ENCODE measurements at regions not wholly inside any gene's neighbourhood (a gene's known extent, or its start where the extent isn't known, plus 50 kb on each side); places are given as distances from the start of the nearest gene placed in this dataset.

DNA sequence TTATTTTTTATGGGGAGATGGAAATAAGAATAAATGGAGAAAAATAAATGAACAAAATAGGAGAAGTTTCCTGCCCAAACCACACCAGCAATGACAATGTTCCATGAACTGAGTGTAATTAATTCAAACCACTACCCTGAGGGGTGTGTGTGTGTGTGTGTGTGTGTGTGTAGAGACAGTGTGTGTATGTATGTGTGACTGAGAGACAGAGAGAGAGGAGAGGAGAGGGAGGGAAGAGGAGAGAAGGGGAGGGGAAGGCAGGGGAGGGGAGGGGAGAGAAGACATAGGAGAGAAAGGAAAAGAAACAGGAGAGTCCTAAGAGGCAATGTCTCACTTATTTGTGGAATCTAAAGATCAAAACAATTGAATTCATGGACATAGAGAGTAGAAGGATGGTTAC is 65.0 kb upstream of the POU2AF1 start:
- Histone ChIP-seq H3K9me3 (no peaks in the 10 kb centered on the region), H3K4me3 (ENCODE audit: low read depth, low read length) (no peak overlapping the region), H3K36me3 (no peaks in the 10 kb centered on the region), H3K4me1 (no peaks in the 10 kb centered on the region), H3K27me3 (peaks cover 15% of the 10 kb centered on the region)
- no peak for DNase-seq
- TF ChIP-seq, protein P1, sequence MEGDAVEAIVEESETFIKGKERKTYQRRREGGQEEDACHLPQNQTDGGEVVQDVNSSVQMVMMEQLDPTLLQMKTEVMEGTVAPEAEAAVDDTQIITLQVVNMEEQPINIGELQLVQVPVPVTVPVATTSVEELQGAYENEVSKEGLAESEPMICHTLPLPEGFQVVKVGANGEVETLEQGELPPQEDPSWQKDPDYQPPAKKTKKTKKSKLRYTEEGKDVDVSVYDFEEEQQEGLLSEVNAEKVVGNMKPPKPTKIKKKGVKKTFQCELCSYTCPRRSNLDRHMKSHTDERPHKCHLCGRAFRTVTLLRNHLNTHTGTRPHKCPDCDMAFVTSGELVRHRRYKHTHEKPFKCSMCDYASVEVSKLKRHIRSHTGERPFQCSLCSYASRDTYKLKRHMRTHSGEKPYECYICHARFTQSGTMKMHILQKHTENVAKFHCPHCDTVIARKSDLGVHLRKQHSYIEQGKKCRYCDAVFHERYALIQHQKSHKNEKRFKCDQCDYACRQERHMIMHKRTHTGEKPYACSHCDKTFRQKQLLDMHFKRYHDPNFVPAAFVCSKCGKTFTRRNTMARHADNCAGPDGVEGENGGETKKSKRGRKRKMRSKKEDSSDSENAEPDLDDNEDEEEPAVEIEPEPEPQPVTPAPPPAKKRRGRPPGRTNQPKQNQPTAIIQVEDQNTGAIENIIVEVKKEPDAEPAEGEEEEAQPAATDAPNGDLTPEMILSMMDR (IDR thresholded peaks at IDR 0.05; ENCODE audit: low read depth, low read length), result no peak

DNA sequence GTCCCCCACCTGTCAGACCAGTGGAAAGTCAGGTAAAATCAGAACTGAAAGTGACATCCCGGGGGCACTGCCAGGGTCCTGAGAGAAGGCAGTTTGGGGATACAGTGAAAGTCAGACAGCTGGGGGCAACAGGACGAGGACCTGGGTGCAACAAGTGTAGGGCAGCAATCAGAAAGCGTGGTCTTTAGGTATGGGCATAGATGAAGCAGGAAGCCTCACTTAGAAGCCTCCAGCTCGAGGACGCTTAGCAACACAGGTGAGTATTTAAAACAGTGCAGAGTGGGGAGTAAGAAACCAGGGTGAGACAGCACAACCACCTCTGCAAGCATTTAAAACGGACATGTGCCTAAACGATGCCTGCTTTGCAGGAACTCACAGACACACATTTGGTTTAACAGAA is 64.6 kb upstream of the POU2AF1 start:
- no peaks in the 10 kb centered on the region for H3K36me3 ChIP-seq
- no peak for DNase-seq
- no peak overlapping the region for H3K4me3 ChIP-seq (ENCODE audit: low read depth, low read length)
- no peaks in the 10 kb centered on the region for H3K9me3 ChIP-seq
- TF ChIP-seq, protein P1 (IDR thresholded peaks at IDR 0.05; ENCODE audit: low read depth, low read length), result no peak
- peaks cover 19% of the 10 kb centered on the region for H3K27me3 ChIP-seq
- H3K4me1 ChIP-seq, result no peaks in the 10 kb centered on the region

DNA sequence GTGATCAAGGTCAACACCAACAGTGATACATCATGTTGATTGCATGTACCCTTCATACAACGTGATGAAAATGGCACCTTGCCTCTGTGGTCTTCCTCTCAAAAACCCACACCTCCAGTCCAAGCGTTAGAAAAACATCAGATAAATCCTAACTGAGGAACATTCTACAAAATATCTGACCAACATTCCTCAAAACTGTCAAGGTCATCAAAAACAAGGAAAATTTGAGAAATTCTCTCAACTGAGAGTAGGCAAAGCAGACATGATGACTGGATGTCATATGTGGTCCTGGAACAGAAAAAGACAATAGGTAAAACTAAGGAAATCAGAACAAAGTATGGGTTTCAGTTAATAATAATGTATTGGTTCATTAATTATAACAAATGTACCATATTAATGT is 64.0 kb upstream of the POU2AF1 start:
- Histone ChIP-seq H3K4me1 (no peaks in the 10 kb centered on the region), H3K4me3 (ENCODE audit: low read depth, low read length) (no peak overlapping the region), H3K27me3 (peaks cover 19% of the 10 kb centered on the region), H3K9me3 (no peaks in the 10 kb centered on the region), H3K36me3 (no peaks in the 10 kb centered on the region)
- DNase-seq, result no peak
- TF ChIP-seq, protein P1 (IDR thresholded peaks at IDR 0.05; ENCODE audit: low read depth, low read length), result no peak

DNA sequence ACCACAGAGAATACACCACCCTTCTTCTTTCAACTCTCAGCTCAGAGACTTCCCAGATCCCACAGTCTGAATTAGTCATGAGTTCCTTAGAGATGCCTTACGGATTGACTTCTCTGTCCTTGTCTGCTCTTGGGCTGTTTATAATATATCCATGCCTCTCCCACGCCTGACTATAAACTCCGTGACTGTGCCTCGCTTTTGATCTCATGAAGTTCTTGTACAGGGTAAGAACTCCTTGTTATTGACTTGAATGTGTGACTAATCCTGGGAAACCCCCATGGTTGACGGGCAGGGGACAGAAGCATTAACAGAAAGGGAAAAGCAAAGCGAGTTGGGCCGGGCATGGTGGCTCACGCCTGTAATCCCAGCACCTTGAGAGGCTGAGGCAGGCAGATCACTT is 62.4 kb upstream of the POU2AF1 start:
- no peak for DNase-seq
- Histone ChIP-seq H3K9me3 (no peaks in the 10 kb centered on the region), H3K4me3 (ENCODE audit: low read depth, low read length) (no peak overlapping the region), H3K4me1 (no peaks in the 10 kb centered on the region), H3K27me3 (peaks cover 28% of the 10 kb centered on the region), H3K36me3 (no peaks in the 10 kb centered on the region)
- TF ChIP-seq, protein P1 (IDR thresholded peaks at IDR 0.05; ENCODE audit: low read depth, low read length), result no peak

DNA sequence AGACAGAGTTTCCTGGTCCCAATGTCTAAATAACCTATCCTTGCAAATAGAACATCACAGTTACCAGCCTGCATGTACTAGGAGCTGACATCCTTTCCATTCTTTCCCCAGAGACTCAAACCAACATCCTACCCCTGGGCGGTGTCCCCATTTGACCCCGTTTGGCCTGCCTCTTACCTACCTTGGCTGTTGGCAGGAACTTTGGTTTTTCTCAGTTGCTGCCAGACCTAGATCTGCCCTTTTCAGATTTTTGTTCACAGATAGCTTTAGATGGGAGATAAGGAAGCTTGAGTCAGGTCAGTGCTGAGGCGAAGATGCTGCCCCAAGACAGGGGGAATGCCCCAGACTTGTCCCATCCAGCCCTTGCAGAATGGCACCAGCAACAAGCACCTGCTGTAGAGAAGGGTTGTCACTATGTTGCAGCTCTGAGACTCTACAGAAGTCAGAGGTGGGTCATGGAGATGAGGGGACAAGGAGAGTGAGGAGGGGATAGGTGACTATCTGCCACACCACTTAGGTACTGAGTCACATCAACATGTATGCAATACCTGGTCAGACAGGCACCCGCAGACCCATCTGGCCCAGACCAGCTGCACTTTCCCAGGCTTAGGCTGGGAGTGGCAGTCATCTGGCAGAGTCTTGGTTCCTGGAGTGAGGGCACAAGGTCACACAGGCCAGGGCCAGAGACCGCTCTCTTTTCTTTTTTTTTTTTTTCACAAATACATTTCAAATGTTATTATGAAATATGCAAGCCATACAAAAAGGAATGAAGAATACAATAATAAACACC is 61.5 kb upstream of the POU2AF1 start:
- Histone ChIP-seq H3K4me1 (no peaks in the 10 kb centered on the region), H3K36me3 (no peaks in the 10 kb centered on the region), H3K9me3 (no peaks in the 10 kb centered on the region), H3K27me3 (peaks cover 36% of the 10 kb centered on the region), H3K4me3 (ENCODE audit: low read depth, low read length) (no peak overlapping the region)
- DNase-seq, result no peak
- TF ChIP-seq, protein P1 (IDR thresholded peaks at IDR 0.05; ENCODE audit: low read depth, low read length), result no peak

DNA sequence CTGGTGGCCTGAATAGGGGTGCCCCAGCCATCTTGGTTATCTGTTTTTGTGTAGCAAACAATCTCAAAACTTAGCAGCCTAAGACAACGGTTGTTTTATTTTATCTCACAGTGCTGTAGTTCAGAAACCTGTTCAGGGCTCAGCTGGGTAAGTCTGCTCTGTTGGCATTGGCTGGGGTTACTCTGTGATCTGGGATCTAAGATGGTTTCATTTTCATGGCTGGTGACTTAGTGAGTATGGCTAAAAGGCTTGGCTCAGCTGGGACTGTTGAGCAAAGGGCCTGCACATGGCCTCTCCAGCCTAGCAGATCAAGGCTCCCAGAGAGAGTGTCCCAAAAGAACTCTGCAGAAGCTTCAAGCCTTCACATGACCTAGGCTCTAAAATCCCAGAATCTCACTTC is 60.8 kb upstream of the POU2AF1 start:
- no peaks in the 10 kb centered on the region for H3K4me1 ChIP-seq
- no peaks in the 10 kb centered on the region for H3K9me3 ChIP-seq
- TF ChIP-seq, protein P1 (IDR thresholded peaks at IDR 0.05; ENCODE audit: low read depth, low read length), result no peak
- no peak overlapping the region for H3K4me3 ChIP-seq (ENCODE audit: low read depth, low read length)
- H3K36me3 ChIP-seq, result no peaks in the 10 kb centered on the region
- no peak for DNase-seq
- peaks cover 39% of the 10 kb centered on the region for H3K27me3 ChIP-seq
